LNCAP (cell line): ENCODE measurements at regions not wholly inside any gene's neighbourhood (a gene's known extent, or its start where the extent isn't known, plus 50 kb on each side); places are given as distances from the start of the nearest gene placed in this dataset.

Experiments
- TF ChIP-seq, protein P1 (sequence below): fragments of 450-650 bp; IDR thresholded peaks from 2 replicates; pipeline ENCODE4 v1.5.1; 2017; ENCODE audit warnings: mild to moderate bottlenecking

DNA sequence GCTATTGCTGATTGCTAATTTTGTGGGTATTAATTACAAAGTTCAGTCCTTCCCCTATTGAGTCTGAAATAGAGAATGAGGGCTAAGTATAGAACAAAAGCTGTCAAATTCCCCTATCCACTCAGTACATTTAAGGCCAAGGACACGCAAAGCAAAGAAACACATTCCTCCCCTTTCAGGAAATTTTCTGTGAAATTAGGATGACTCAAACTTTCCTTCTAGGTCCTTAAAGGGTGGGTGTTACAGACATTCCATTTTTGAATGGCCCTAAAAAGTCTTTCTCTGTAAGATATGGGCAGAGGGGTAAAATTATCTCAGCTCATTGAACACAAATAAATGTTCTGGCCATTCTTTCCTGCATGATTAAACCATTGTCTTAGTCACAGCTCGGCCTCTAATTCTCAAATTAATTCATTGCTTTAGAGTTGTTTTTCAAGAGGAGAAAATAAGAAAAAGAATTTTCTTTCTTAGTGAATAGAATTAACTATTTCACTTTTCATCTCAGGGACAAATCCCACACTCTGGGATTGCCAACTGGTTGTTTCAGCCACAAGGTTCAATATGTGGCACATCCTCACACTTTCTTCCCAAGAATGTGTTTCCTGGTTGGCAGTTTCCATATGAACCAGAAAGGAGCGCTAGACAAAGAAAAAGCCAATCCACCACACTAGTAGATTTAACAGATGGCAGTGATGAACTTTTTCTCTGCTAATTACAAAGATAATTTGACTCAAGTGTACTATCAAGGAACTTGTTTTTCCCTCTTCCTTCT is 424.1 kb downstream of the ZNF385D start:
- TF ChIP-seq, protein P1, sequence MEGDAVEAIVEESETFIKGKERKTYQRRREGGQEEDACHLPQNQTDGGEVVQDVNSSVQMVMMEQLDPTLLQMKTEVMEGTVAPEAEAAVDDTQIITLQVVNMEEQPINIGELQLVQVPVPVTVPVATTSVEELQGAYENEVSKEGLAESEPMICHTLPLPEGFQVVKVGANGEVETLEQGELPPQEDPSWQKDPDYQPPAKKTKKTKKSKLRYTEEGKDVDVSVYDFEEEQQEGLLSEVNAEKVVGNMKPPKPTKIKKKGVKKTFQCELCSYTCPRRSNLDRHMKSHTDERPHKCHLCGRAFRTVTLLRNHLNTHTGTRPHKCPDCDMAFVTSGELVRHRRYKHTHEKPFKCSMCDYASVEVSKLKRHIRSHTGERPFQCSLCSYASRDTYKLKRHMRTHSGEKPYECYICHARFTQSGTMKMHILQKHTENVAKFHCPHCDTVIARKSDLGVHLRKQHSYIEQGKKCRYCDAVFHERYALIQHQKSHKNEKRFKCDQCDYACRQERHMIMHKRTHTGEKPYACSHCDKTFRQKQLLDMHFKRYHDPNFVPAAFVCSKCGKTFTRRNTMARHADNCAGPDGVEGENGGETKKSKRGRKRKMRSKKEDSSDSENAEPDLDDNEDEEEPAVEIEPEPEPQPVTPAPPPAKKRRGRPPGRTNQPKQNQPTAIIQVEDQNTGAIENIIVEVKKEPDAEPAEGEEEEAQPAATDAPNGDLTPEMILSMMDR = no peak

DNA sequence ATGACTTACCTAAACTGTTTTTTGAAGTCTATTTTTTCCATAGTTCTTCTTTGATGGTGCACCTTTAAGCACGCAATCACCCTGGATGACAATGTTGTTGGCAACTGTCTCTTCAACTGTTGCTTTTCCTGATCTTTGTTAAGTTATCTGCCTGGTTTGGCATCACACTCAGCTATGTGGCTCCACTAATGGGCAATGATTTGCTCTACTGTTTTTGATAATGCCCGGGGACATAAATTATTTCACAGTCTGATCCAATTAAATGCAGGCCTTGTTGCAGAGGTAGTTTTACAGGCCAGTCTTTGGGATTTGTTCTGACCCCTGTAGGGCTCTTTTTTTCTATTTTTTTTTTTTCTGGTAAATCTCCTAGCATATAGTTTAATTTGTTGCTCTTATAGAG is 436.3 kb downstream of the ZNF385D start:
- TF ChIP-seq, protein P1 = no peak

DNA sequence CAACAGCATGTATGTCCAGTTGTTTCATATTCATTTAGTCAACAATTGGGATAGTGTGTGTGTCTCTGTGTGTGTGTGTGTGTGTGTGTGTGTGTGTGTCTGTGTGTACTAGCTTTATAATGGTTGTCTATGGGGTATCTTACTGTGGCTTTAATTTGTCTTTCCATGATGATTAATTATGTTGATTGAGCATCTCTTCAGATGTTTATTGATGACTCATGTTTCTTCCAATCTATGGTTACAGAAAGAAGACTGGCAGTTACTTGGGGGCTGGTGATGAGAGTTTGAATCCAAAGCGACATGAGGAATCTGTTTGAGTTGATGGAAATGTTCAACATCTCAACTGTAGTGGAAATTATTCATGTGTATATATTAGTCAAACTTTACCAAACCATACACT is 440.1 kb downstream of the ZNF385D start:
- TF ChIP-seq, protein P1 = no peak

DNA sequence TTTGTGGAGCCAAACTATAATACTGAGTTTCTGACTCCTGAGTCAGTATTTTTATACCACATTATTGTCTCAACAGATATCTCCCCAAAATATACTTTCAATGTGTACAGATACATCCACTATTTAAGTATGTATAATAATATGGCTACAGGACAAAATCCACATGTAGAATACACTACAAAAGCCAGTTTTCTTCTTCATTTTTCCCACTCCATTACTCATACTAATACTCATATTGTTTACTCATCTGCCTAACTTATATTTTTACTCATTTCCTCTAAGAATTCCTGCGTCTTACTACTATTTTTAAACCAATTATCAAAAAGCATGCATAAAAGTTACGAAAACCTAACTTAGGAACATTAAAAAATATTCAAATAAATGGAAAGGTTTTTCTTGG is 440.8 kb downstream of the ZNF385D start:
- TF ChIP-seq, protein P1 = no peak

DNA sequence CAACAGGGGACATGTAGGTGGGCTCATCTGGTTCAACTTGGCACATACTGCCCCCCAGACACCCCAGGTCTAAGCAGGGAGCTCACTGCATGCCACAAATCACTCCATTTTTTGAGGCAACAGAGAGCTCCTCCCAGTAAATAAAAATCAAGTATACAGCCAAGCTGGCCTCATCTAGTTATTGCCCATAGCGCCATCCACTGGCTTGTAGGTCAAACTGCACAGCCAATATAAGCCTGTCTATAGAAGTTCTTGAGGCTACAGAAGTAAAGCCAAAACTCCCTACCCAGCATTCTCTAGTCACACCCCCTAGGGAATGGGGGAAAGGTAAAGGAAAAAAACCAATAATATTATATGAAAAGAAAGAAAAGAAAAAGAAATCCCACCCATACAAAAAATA is 453.7 kb downstream of the ZNF385D start:
- TF ChIP-seq, protein P1 = no peak

DNA sequence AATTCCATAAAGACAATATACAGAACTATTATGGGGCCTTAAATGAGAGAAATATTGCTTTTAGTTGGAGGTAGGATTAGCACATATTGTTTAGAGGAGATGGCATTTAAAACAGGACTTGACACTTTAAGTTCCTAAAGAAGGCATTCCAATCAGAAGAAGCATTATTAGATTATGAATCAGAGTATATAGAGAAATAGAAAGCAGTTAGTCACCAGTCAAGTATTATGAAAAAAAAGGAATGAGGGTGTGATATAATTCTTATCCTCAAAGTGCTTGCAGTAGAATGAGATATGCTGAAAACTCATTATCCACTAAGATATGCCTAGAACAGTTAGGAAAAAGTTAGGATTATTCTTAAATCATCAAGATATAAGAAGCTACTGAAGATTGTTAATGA is 456.2 kb downstream of the ZNF385D start:
- TF ChIP-seq, protein P1 = no peak

DNA sequence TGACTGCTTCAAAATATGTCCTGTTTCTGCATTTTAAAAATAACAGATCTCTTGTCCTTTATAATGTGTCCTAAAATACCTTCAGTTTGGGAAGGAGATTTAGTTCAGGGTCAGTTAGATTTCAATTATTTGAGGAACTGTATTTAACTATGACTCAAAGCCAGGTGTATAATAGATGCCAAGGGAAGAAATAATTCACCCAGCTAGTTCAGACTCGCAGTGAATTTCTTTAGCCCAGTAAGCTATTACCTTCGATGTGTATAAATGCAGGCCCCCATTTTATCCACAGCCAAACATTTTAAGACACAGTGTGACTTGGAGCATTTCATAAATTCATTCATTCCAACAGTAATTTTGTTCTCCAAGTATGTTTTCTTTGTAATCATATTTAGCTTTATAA is 458.0 kb downstream of the ZNF385D start:
- TF ChIP-seq, protein P1 = no peak

DNA sequence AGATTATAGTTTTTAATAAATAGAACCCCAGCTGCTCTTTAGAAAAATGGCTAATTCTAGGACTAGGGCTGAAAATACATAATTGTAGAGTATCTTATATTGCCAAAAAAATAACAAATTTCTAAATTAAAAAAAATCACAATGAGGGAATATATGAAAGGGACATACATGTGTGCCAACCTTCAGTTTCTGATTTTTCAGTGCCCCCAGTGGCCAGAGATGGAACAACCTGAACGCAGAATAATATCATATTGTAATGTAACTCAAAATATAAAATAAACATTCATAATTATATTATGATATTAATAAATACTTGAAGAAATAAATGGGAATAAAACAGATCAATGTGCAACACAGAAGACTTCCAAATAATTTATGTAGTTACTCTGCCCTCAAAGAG is 460.5 kb downstream of the ZNF385D start:
- TF ChIP-seq, protein P1 = peak; percentile 60
